ENCODE measurements at regions not wholly inside any gene's neighbourhood (a gene's known extent, or its start where the extent isn't known, plus 50 kb on each side); places are given as distances from the start of the nearest gene placed in this dataset.
"Not testable (repeated sequence)": the region's sequence is repeated elsewhere in the genome, so short reads cannot be mapped to it uniquely, and the experiment has no call there.

DNA sequence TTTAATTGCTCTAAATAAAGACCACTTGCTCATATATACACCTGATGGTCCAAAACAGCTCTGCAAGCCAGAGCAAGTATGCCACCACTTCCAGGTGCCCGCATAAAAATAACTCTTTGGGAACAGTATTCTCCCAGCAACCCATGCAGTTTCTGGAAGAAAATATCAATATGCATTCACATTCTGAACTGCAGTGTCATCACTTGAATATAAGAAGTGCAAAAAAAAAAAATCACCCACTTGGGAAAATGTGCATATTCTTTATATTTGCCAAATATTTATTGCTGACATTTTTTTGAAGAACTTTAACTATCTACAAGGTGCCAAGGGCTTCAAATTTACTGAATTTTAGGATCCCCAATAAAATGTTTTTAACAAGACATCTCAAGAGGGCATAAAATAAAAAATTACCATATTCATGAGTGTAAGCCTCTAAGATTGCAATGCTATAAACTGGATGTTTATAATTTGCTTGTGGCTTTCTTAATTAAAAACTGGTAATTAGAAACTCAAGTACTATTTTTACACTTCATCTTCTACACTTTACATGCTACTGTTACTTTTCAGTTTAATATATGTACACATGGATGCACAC lies 360.6 kb upstream of the HNRNPA3 start:
- DNase-seq, result no peak

DNA sequence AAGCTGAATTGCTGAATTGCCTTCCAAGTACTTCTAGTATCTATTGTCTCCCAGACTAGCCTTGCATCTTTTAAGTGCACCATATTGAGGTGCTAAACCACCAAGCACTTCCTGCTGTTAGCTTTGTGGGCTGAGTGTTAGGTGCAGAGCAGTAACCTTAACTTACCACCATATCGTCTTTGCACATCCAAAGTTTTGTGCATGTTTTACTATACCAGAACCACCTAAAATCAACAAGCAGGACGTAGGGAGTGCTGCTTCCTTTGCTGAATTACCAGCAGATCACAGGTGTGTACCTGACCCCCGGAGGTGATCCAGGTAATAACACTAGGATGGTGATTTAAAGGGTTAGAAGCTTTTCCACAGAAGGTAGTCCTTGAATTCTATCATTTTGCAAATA lies 359.9 kb upstream of the HNRNPA3 start:
- DNase-seq, result no peak

GRCh38 chr2:176854062-176854461 lies 358.5 kb upstream of the HNRNPA3 start:
- no peak for DNase-seq

GRCh38 chr2:176854878-176855277 lies 357.7 kb upstream of the HNRNPA3 start:
- no peak for DNase-seq

- no peak for DNase-seq
Observed at GRCh38 chr2:176856683-176857082, 355.9 kb upstream of the HNRNPA3 start.

- no peak for DNase-seq
Observed at GRCh38 chr2:176865336-176865735, 347.3 kb upstream of the HNRNPA3 start.

DNA sequence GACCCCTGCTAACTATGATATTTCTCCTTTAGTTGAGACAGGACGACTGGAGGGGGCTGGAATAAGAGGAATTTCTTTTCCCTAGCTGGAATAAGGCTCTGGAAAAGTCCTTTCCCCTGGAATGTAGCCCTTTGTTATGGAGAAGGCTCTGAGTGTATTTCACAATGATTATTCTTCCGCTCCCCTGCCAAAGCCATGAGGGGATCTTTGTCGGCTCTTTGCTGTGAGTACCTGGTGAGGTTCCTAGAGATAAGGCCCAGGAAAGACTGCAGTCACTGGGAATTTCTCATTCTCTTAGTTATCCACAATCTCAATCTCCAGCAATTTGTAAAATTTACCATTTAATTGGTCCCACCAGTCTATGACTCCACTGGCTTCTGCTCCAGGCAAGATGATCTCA lies 340.2 kb upstream of the HNRNPA3 start:
- DNase-seq, result no peak

DNA sequence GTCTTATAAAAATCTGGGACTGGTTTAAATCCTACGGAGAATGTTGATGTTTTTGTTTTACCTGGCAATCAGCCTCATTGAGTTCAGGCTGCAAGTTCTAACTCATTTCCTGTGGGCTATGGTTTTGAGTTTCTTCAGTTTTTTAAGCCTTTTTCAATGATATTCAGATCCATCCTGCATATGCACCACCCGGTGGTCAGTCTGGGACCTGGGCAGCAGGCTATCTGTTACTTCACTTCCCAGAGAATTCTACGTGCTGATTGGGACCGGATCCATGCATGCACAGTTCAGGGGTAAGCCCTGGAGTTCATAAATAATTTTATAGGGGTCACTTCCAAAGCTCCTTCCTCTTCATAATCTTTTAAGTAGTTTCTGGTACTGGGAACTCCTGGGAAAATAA lies 339.2 kb upstream of the HNRNPA3 start:
- DNase-seq, result no peak

GRCh38 chr2:176876493-176877103 lies 336.0 kb upstream of the HNRNPA3 start:
- DNase-seq, result no peak

GRCh38 chr2:176879426-176879995 lies 333.1 kb upstream of the HNRNPA3 start:
- no peak for DNase-seq

DNA sequence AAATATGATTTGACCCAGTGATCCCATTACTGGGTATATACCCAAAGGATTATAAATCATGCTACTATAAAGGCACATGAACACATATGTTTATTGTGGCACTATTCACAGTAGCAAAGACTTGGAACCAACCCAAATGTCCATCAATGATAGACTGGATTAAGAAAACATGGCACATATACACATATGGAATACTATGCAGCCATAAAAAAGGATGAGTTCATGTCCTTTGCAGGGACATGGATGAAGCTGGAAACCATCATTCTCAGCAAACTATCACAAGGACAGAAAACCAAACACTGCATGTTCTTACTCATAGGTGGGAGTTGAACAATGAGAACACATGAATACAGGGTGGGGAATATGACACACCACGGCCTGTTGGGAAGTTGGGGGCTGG lies 330.5 kb upstream of the HNRNPA3 start:
- DNase-seq, result not testable (repeated sequence)

- no peak for DNase-seq
Observed at GRCh38 chr2:176885001-176885643, 327.5 kb upstream of the HNRNPA3 start.

- DNase-seq, result no peak
Observed at GRCh38 chr2:176885661-176886060, 326.9 kb upstream of the HNRNPA3 start.

- peak in 1 of 2 donors; percentile 21 for DNase-seq
Observed at GRCh38 chr2:176891105-176891504, 321.5 kb upstream of the HNRNPA3 start.

- no peak for DNase-seq
Observed at GRCh38 chr2:176891857-176892256, 320.7 kb upstream of the HNRNPA3 start.

GRCh38 chr2:176892676-176893226 lies 319.8 kb upstream of the HNRNPA3 start:
- DNase-seq, result no peak

DNA sequence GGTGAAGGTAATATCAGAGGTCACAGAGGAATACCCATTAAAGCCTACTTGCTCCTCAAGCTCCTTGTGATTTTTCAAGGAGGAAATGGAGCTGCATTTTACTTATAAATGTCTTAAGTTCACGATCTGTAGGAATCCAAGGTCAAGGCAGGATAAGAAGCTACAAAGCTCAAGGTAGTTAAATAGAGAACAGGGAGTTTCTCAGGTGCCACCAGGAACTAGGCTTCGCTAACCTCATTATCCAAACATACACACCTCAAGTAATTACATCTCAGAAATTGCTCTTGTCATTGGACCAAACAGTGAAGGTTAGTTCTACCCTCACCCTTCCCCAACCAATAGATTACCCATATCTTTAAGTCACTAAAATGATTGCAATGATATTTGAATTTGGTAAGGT lies 317.4 kb upstream of the HNRNPA3 start:
- DNase-seq, result no peak

DNA sequence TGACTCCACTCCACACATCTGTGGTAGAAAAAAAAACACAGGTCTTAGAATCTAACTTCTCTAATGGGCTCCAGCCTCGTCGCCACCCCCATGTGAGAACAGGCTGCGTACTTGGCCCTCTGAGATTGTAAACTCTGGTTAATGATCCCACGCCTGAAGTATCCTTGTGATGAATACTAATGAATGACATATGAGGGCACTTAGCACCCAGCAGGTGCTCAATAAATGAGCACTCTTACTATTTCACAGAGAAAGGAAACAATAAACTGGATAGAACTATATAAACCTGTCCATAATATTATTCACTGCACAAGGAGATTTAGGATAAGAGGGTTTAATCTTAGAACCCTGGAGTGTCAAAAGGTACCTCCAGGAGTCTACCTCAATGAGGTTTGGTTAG lies 310.1 kb upstream of the HNRNPA3 start:
- DNase-seq, result no peak

- DNase-seq, result not testable (repeated sequence)
Observed at GRCh38 chr2:176904053-176904452, 308.5 kb upstream of the HNRNPA3 start.

DNA sequence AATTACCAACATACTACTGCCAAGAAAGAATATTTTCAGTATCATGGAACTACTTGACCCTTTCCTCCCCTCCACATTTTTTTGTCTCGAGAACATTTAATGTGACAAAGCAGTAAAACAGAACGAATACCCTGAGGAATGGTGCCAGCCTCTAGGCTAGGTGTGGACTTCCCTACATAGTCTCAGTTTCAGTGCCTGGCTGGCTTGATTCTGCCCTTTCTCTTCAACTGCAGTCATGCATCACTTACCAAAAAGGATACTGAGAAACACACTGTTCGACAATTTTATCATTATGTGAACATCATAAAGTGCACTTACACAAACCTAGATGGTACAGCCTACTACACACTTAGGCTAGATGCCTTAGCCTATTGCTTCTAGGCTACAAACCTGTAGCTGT lies 305.3 kb upstream of the HNRNPA3 start:
- peak in 1 of 2 donors; percentile 2 for DNase-seq

- DNase-seq, result no peak
Observed at GRCh38 chr2:176910828-176911227, 301.8 kb upstream of the HNRNPA3 start.

GRCh38 chr2:176913955-176914354 lies 298.6 kb upstream of the HNRNPA3 start:
- DNase-seq, result no peak

DNA sequence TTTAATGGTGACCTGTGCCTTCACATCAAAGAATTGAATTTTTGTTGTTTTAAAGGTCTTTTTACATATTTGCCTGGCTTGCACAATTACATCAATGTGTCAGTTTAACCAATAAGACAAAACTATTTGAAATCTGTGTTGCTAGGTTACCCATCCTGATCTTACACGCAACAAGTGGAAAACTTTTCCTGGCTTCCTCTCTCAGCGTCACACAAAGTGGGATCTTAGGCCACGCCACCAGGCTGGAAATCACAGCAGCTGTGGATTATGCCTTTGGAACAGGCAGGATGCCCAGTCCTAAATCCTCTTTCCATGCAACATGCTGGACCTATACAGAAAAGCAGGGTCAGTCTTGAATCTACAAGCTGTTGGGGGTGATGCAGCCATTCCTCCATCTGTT lies 298.2 kb upstream of the HNRNPA3 start:
- no peak for DNase-seq
